GM21786 (cell line): ENCODE measurements at regions not wholly inside any gene's neighbourhood (a gene's known extent, or its start where the extent isn't known, plus 50 kb on each side); places are given as distances from the start of the nearest gene placed in this dataset.
"Not testable (repeated sequence)": the region's sequence is repeated elsewhere in the genome, so short reads cannot be mapped to it uniquely, and the experiment has no call there.

Source experiments
- ATAC-seq: cut with Tn5 transposase; IDR thresholded peaks from one replicate; pipeline ENCODE4 v1.9.1; 2021; ENCODE audit not compliant: unreplicated experiment

- ATAC-seq = peak; percentile 50
These were observed 61.4 kb upstream of the JARID2 start for GRCh38 chr6:15184441-15184861.

- not testable (repeated sequence) for ATAC-seq
These were observed 60.8 kb upstream of the JARID2 start for GRCh38 chr6:15185111-15185510.

GRCh38 chr6:15193451-15193850, 52.4 kb upstream of the JARID2 start:
- ATAC-seq = not testable (repeated sequence)

GRCh38 chr6:15194453-15194852, 51.4 kb upstream of the JARID2 start:
- ATAC-seq = no peak
